ENCODE measurements at regions not wholly inside any gene's neighbourhood (a gene's known extent, or its start where the extent isn't known, plus 50 kb on each side); places are given as distances from the start of the nearest gene placed in this dataset.
A peak's percentile ranks its signal among the peaks of the same experiment; 100 is the strongest.

- Histone ChIP-seq H3K27me3 (no peaks in the 10 kb centered on the region), H3K4me3 (no peak overlapping the region), H3K9me3 (ENCODE audit: low read depth) (no peaks in the 10 kb centered on the region), H3K4me1 (ENCODE audit: low read depth) (no peaks in the 10 kb centered on the region), H3K27ac (no peak overlapping the region), H3K36me3 (no peaks in the 10 kb centered on the region)
- peak in 1 of 2 donors; percentile 23 for DNase-seq (ENCODE audit: low read depth in 1 of 2, low spot score in 1 of 2)
- TF ChIP-seq CTCF (IDR thresholded peaks at IDR 0.05; ENCODE audit: low read depth, low read length): no peak
Measured at GRCh38 chr22:48167238-48167637, 1404.8 kb downstream of the TBC1D22A start.

- Histone ChIP-seq H3K4me3 (no peak overlapping the region), H3K36me3 (no peaks in the 10 kb centered on the region), H3K4me1 (ENCODE audit: low read depth) (no peaks in the 10 kb centered on the region), H3K27ac (no peak overlapping the region), H3K27me3 (no peaks in the 10 kb centered on the region), H3K9me3 (ENCODE audit: low read depth) (no peaks in the 10 kb centered on the region)
- no peak for DNase-seq (ENCODE audit: low read depth in 1 of 2, low spot score in 1 of 2)
- no peak for TF ChIP-seq CTCF (IDR thresholded peaks at IDR 0.05; ENCODE audit: low read depth, low read length)
Measured at GRCh38 chr22:48161298-48161697, 1398.8 kb downstream of the TBC1D22A start.

GRCh38 chr22:48157676-48158075 lies 1395.2 kb downstream of the TBC1D22A start:
- H3K27me3 ChIP-seq: no peaks in the 10 kb centered on the region
- no peak for DNase-seq (ENCODE audit: low read depth in 1 of 2, low spot score in 1 of 2)
- H3K4me3 ChIP-seq: no peak overlapping the region
- H3K36me3 ChIP-seq: no peaks in the 10 kb centered on the region
- no peaks in the 10 kb centered on the region for H3K9me3 ChIP-seq (ENCODE audit: low read depth)
- H3K27ac ChIP-seq: no peak overlapping the region
- TF ChIP-seq CTCF (IDR thresholded peaks at IDR 0.05; ENCODE audit: low read depth, low read length): no peak
- H3K4me1 ChIP-seq (ENCODE audit: low read depth): no peaks in the 10 kb centered on the region

GRCh38 chr22:48156603-48157355 lies 1394.3 kb downstream of the TBC1D22A start:
- Histone ChIP-seq H3K27ac (no peak overlapping the region), H3K9me3 (ENCODE audit: low read depth) (no peaks in the 10 kb centered on the region), H3K36me3 (no peaks in the 10 kb centered on the region), H3K4me1 (ENCODE audit: low read depth) (no peaks in the 10 kb centered on the region), H3K27me3 (no peaks in the 10 kb centered on the region), H3K4me3 (no peak overlapping the region)
- DNase-seq (ENCODE audit: low read depth in 1 of 2, low spot score in 1 of 2): no peak
- no peak for TF ChIP-seq CTCF (IDR thresholded peaks at IDR 0.05; ENCODE audit: low read depth, low read length)

DNA sequence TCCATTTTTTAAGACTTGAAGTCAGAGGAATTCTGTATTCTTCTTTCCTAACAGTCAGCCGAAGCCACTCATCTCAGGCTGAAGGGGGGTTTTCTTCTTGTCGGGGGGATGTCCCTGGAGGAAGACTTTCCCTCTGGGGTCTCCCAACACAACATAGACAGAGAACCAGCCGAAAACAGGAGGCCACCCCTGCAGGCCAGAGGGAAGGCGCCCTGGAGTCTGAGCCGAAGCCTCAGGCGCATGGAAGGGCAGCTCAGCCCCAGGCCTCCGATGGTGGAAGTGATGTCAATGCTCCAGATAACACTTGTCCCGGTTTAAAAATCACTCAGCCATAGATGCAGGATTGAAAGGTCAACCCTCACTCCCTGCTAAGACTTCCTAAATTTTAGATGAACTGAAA lies 1393.0 kb downstream of the TBC1D22A start:
- DNase-seq (ENCODE audit: low read depth in 1 of 2, low spot score in 1 of 2): no peak
- no peak for TF ChIP-seq CTCF (IDR thresholded peaks at IDR 0.05; ENCODE audit: low read depth, low read length)
- Histone ChIP-seq H3K36me3 (no peaks in the 10 kb centered on the region), H3K27ac (no peak overlapping the region), H3K4me1 (ENCODE audit: low read depth) (no peaks in the 10 kb centered on the region), H3K27me3 (no peaks in the 10 kb centered on the region), H3K4me3 (no peak overlapping the region), H3K9me3 (ENCODE audit: low read depth) (no peaks in the 10 kb centered on the region)
